MG63 (cell line): ENCODE measurements at regions not wholly inside any gene's neighbourhood (a gene's known extent, or its start where the extent isn't known, plus 50 kb on each side); places are given as distances from the start of the nearest gene placed in this dataset.
"Not testable (repeated sequence)": the region's sequence is repeated elsewhere in the genome, so short reads cannot be mapped to it uniquely, and the experiment has no call there.

Experiments used
- DNase-seq: peaks from one replicate; pipeline ENCODE4 v3.0.0-alpha.2; 2020
- H3K27me3 ChIP-seq: fragments of 250-450 bp; sonication (Bioruptor Pico); 2 replicates; pipeline ENCODE4 v1.5.1; 2020; ENCODE audit warnings: mild to moderate bottlenecking, moderate library complexity
- H3K36me3 ChIP-seq: fragments of 250-450 bp; sonication (Bioruptor Pico); 2 replicates; pipeline ENCODE4 v1.5.1; 2020; ENCODE audit warnings: mild to moderate bottlenecking, moderate library complexity
- H3K4me3 ChIP-seq: fragments of 250-450 bp; sonication (Bioruptor Pico); 2 replicates; pipeline ENCODE4 v1.5.1; 2020; ENCODE audit warnings: mild to moderate bottlenecking, moderate library complexity
- H3K9me3 ChIP-seq: fragments of 250-450 bp; sonication (Bioruptor Pico); 2 replicates; pipeline ENCODE4 v1.5.1; 2020; ENCODE audit warnings: mild to moderate bottlenecking, moderate library complexity

GRCh38 chr4:9110700-9111099, 59.5 kb upstream of the FAM90A26 start:
- H3K9me3 ChIP-seq, H3K4me3 ChIP-seq, H3K36me3 ChIP-seq, DNase-seq, H3K27me3 ChIP-seq: not testable (repeated sequence)

- DNase-seq, H3K27me3 ChIP-seq, H3K4me3 ChIP-seq, H3K9me3 ChIP-seq, H3K36me3 ChIP-seq: not testable (repeated sequence)
These were observed 67.1 kb upstream of the FAM90A26 start for GRCh38 chr4:9103148-9103524.

- not testable (repeated sequence) for H3K4me3 ChIP-seq, H3K9me3 ChIP-seq, H3K27me3 ChIP-seq, DNase-seq, H3K36me3 ChIP-seq
These were observed 67.6 kb upstream of the FAM90A26 start for GRCh38 chr4:9102471-9103147.

- not testable (repeated sequence) for H3K4me3 ChIP-seq, H3K9me3 ChIP-seq, H3K27me3 ChIP-seq, DNase-seq, H3K36me3 ChIP-seq
These were observed 73.9 kb upstream of the FAM90A26 start for GRCh38 chr4:9096330-9096729.

- not testable (repeated sequence) for H3K36me3 ChIP-seq, H3K27me3 ChIP-seq, H3K9me3 ChIP-seq, H3K4me3 ChIP-seq, DNase-seq
These were observed 91.4 kb upstream of the FAM90A26 start for GRCh38 chr4:9078796-9079195.

- DNase-seq, H3K9me3 ChIP-seq, H3K36me3 ChIP-seq, H3K4me3 ChIP-seq, H3K27me3 ChIP-seq: not testable (repeated sequence)
These were observed 93.2 kb upstream of the FAM90A26 start for GRCh38 chr4:9076974-9077373.

- H3K9me3 ChIP-seq, H3K36me3 ChIP-seq, H3K27me3 ChIP-seq, DNase-seq, H3K4me3 ChIP-seq: not testable (repeated sequence)
These were observed 93.7 kb upstream of the FAM90A26 start for GRCh38 chr4:9076486-9076885.

GRCh38 chr4:9073371-9073770, 96.8 kb upstream of the FAM90A26 start:
- not testable (repeated sequence) for DNase-seq, H3K4me3 ChIP-seq, H3K36me3 ChIP-seq, H3K27me3 ChIP-seq, H3K9me3 ChIP-seq

GRCh38 chr4:9072521-9073220, 97.5 kb upstream of the FAM90A26 start:
- DNase-seq, H3K36me3 ChIP-seq, H3K9me3 ChIP-seq, H3K4me3 ChIP-seq, H3K27me3 ChIP-seq: not testable (repeated sequence)

GRCh38 chr4:9067923-9068322, 102.3 kb upstream of the FAM90A26 start:
- H3K27me3 ChIP-seq, DNase-seq, H3K36me3 ChIP-seq, H3K9me3 ChIP-seq, H3K4me3 ChIP-seq: not testable (repeated sequence)

GRCh38 chr4:9063612-9064011, 106.6 kb upstream of the FAM90A26 start:
- not testable (repeated sequence) for H3K4me3 ChIP-seq, H3K9me3 ChIP-seq, H3K36me3 ChIP-seq, DNase-seq, H3K27me3 ChIP-seq

GRCh38 chr4:9024866-9025265, 145.3 kb upstream of the FAM90A26 start:
- not testable (repeated sequence) for H3K4me3 ChIP-seq, H3K36me3 ChIP-seq, H3K9me3 ChIP-seq, H3K27me3 ChIP-seq, DNase-seq

GRCh38 chr4:9009792-9010191, 138.2 kb upstream of the HMX1 start:
- not testable (repeated sequence) for H3K9me3 ChIP-seq, H3K4me3 ChIP-seq, DNase-seq, H3K27me3 ChIP-seq, H3K36me3 ChIP-seq

- not testable (repeated sequence) for H3K9me3 ChIP-seq, H3K4me3 ChIP-seq, H3K36me3 ChIP-seq, DNase-seq, H3K27me3 ChIP-seq
These were observed 136.8 kb upstream of the HMX1 start for GRCh38 chr4:9008407-9008806.

GRCh38 chr4:9001153-9001552, 129.5 kb upstream of the HMX1 start:
- H3K36me3 ChIP-seq, H3K9me3 ChIP-seq, DNase-seq, H3K4me3 ChIP-seq, H3K27me3 ChIP-seq: not testable (repeated sequence)

- not testable (repeated sequence) for H3K9me3 ChIP-seq, H3K27me3 ChIP-seq, H3K4me3 ChIP-seq, H3K36me3 ChIP-seq
- DNase-seq = peak; percentile 28
These were observed 128.9 kb upstream of the HMX1 start for GRCh38 chr4:9000505-9001001.

GRCh38 chr4:8992981-8993380, 121.3 kb upstream of the HMX1 start:
- DNase-seq = peak; percentile 10
- not testable (repeated sequence) for H3K9me3 ChIP-seq, H3K27me3 ChIP-seq, H3K36me3 ChIP-seq, H3K4me3 ChIP-seq

GRCh38 chr4:8991449-8991848, 119.8 kb upstream of the HMX1 start:
- not testable (repeated sequence) for DNase-seq

More at GRCh38 chr4:8991449-8991848, 119.8 kb upstream of the HMX1 start:
- not testable (repeated sequence) for H3K4me3 ChIP-seq, H3K9me3 ChIP-seq, H3K27me3 ChIP-seq, H3K36me3 ChIP-seq
